Testis (tissue), 2 donors: ENCODE measurements at regions not wholly inside any gene's neighbourhood (a gene's known extent, or its start where the extent isn't known, plus 50 kb on each side); places are given as distances from the start of the nearest gene placed in this dataset.

ENCODE experiments used
- DNase-seq: peaks from one replicate; pipeline ENCODE4 v3.0.0-alpha.2; 2019
- H3K27ac ChIP-seq, 2 donors: fragments of 200-600 bp; sonication (generic); one replicate each; pipeline ENCODE4 v1.5.1; 2019
- H3K27me3 ChIP-seq: fragments of 200-600 bp; sonication (generic); one replicate; pipeline ENCODE4 v1.5.1; 2019
- H3K36me3 ChIP-seq: fragments of 200-600 bp; sonication (generic); one replicate; pipeline ENCODE4 v1.5.1; 2017; ENCODE audit warnings: low read depth; ENCODE audit errors: missing control alignments
- H3K4me1 ChIP-seq: fragments of 200-600 bp; sonication (generic); one replicate; pipeline ENCODE4 v1.5.1; 2019
- H3K4me3 ChIP-seq, 2 donors: fragments of 200-600 bp; sonication (generic); one replicate each; pipeline ENCODE4 v1.5.1; 2017 to 2019
- H3K9me3 ChIP-seq: fragments of 200-600 bp; sonication (generic); one replicate; pipeline ENCODE4 v1.5.1; 2017
- POLR2A ChIP-seq: fragments of 450-650 bp; IDR thresholded peaks from one replicate; pipeline ENCODE4 v1.6.1; 2017; ENCODE audit warnings: antibody characterized with exemption, mild to moderate bottlenecking, moderate library complexity
- WGBS, 2 donors: methylation state at CpG; one replicate each; pipeline ENCODE4 v1.1.5; 2018; 5-methylcytosine and 5-hydroxymethylcytosine counted together
- intact Hi-C: fragments of 100-400 bp; cut with DNase I; formaldehyde crosslinking; loops from one replicate; pipeline ENCODE4 v1.15.1; 2023; ENCODE audit warnings: low total_unique reads
- TF ChIP-seq, protein P1 (sequence below), 3 experiments: fragments of 450-650 bp in 2 of 3; fragments of 200-600 bp in 1 of 3; sonication (generic) in 1 of 3; IDR thresholded peaks; one replicate each; pipeline ENCODE4 v1.5.1; 2016 to 2019; ENCODE audit warnings: antibody characterized with exemption in 3 of 3, mild to moderate bottlenecking in 2 of 3, moderate library complexity in 1 of 3

DNA sequence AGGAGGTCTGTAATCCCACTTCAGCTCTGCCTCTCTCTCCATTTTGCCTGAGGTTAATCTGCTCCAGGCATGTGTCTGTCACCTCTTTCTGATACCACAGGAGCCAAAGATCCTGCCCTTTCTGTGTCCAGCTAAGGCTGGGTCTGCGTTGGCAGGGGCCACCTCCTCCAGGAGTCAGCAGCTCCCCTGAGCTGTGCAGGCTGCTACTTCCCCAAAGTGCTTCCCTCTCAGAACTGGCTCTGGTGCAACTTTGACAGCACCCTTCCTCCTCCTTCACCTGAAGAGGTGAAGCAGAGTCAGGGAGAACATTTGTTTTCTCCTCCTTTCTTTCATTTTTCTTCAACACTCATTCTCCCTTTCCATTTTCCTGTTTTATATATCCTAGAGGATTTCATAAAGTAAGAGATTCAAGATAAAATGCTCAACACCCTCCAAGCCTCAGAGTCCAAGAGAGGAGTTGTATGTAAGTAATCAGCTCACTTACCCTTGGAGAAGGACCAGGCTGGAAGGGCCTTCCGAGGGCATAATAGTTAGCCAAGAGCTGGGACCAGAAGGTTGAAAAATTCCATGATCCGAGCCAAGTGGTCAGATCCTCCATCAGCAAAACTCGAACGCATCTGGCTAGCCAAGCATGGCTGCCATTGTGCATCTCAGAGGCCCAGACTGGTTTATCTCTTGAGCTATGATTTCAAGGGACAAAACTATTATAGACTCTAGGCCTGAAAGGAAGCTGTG lies 257.3 kb downstream of the PTEN start:
- Histone ChIP-seq H3K27me3 (no peaks in the 10 kb centered on the region), H3K36me3 (no peaks in the 10 kb centered on the region), H3K9me3 (no peaks in the 10 kb centered on the region), H3K4me3 (no peak overlapping the region), H3K4me1 (peaks cover 4% of the 10 kb centered on the region), H3K27ac (no peak overlapping the region)
- intact Hi-C loops = no loop called here
- DNase-seq = no peak
- WGBS, 2 donors = 84 to 88% methylated on average over 4 to 5 of the region's 5 CpGs
- TF ChIP-seq, protein P1, sequence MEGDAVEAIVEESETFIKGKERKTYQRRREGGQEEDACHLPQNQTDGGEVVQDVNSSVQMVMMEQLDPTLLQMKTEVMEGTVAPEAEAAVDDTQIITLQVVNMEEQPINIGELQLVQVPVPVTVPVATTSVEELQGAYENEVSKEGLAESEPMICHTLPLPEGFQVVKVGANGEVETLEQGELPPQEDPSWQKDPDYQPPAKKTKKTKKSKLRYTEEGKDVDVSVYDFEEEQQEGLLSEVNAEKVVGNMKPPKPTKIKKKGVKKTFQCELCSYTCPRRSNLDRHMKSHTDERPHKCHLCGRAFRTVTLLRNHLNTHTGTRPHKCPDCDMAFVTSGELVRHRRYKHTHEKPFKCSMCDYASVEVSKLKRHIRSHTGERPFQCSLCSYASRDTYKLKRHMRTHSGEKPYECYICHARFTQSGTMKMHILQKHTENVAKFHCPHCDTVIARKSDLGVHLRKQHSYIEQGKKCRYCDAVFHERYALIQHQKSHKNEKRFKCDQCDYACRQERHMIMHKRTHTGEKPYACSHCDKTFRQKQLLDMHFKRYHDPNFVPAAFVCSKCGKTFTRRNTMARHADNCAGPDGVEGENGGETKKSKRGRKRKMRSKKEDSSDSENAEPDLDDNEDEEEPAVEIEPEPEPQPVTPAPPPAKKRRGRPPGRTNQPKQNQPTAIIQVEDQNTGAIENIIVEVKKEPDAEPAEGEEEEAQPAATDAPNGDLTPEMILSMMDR (IDR thresholded peaks at IDR 0.05) = no peak
- no peak for TF ChIP-seq POLR2A

DNA sequence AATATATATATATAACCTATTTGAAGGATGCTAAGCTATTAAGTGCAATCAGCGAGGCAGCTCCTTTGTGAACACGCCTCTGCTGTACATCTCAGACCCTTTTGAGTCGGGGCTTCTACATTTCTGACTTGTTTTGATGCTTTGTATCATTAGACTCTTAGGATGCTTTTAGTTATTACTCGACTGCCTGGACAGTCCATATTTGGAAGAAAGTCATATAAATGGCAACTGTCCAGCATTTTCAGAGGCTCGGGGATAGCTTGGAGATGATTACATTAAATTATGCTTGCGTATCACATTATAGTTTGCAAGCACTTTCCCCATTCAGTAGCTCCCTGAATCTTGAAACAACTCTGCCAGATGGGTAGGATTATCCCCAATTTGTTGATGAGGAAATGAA lies 257.9 kb downstream of the PTEN start:
- TF ChIP-seq POLR2A = no peak
- TF ChIP-seq, protein P1 (IDR thresholded peaks at IDR 0.05) = no peak
- peaks cover 4% of the 10 kb centered on the region for H3K4me1 ChIP-seq

DNA sequence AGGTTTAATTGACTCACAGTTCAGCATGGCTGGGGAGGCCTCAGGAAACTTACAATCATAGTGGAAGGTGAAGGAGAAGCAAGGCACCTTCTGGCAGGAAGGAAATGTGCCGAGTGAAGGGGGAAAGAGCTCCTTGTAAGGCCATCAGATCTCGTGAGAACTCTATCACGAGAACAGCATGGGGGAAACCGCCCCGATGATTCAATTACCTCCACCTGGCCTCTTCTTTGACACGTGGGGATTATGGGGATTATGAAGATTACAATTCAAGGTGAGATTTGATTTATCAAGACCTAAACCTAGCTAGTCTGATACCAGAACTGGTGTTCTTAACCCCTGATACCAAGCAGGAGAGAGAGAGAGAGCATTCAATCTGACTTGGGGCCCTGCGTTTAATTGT lies 258.7 kb downstream of the PTEN start:
- Histone ChIP-seq H3K9me3 (no peaks in the 10 kb centered on the region), H3K27ac (no peak overlapping the region), H3K27me3 (no peaks in the 10 kb centered on the region), H3K4me1 (peaks cover 4% of the 10 kb centered on the region), H3K36me3 (no peaks in the 10 kb centered on the region), H3K4me3 (no peak overlapping the region)
- TF ChIP-seq POLR2A = no peak
- TF ChIP-seq, protein P1 (IDR thresholded peaks at IDR 0.05) = no peak
- intact Hi-C loops = no loop called here
- no peak for DNase-seq
- WGBS, 2 donors = 90 to 92% methylated on average over 7 of the region's 7 CpGs

More for the DNA sequence above, 257.9 kb downstream of the PTEN start:
- no peak for DNase-seq
- Histone ChIP-seq H3K27me3 (no peaks in the 10 kb centered on the region), H3K27ac (no peak overlapping the region), H3K4me3 (no peak overlapping the region), H3K36me3 (no peaks in the 10 kb centered on the region), H3K9me3 (no peaks in the 10 kb centered on the region)
- intact Hi-C loops = no loop called here
- 91 to 95% methylated on average over 6 of the region's 6 CpGs for WGBS, 2 donors

DNA sequence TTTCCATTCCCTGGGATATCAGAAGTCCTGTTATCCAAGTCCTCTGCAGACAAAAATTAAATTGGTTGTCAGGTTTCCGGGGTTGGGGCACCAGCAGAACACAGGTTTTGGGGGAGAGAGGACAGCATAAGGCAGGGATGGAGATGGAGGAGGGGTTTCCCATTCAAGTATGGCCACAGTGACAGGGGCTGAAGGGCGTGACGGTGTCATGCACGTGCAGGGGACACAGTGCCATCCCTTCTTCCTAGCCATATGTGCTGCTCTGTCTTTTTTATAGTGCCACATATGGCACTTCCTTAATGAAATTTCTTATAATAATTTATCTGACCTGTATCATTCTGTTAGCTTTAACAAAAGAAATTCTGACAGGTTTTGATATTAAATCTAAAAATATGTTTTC lies 259.2 kb downstream of the PTEN start:
- TF ChIP-seq, protein P1 (IDR thresholded peaks at IDR 0.05) = no peak
- Histone ChIP-seq H3K27ac (no peak overlapping the region), H3K4me3 (no peak overlapping the region), H3K36me3 (no peaks in the 10 kb centered on the region), H3K9me3 (no peaks in the 10 kb centered on the region), H3K27me3 (no peaks in the 10 kb centered on the region), H3K4me1 (no peaks in the 10 kb centered on the region)
- intact Hi-C loops = no loop called here
- no peak for DNase-seq
- WGBS, 2 donors = 90 to 94% methylated on average over 4 of the region's 4 CpGs

DNA sequence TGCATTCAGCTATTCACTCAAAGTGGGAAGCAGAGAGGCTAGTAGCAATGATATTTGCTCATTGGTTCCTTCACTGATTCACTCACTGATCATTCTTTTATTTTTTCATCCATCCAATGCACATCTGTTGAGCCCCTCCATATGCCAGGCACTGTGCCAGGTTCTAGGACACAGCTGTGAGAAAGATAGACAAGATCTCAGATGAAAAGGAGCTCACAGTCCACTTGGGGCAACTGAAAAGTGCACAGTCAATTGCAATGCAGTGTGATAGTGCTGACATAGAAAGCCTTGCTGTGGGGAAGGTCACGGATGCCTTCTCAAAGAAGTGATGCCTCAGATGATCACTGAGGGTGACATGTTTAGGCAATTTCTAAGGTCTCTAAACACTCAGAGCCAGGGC lies 262.3 kb downstream of the PTEN start:
- Histone ChIP-seq H3K9me3 (no peaks in the 10 kb centered on the region), H3K27me3 (no peaks in the 10 kb centered on the region), H3K27ac (no peak overlapping the region), H3K4me1 (no peaks in the 10 kb centered on the region), H3K36me3 (no peaks in the 10 kb centered on the region), H3K4me3 (no peak overlapping the region)
- DNase-seq = no peak
- 95 to 97% methylated on average over 1 of the region's 1 CpG for WGBS, 2 donors
- intact Hi-C loops = no loop called here
- TF ChIP-seq, protein P1 (IDR thresholded peaks at IDR 0.05) = no peak
- TF ChIP-seq POLR2A = no peak
